ENCODE measurements at regions not wholly inside any gene's neighbourhood (a gene's known extent, or its start where the extent isn't known, plus 50 kb on each side); places are given as distances from the start of the nearest gene placed in this dataset.
"Not testable (repeated sequence)": the region's sequence is repeated elsewhere in the genome, so short reads cannot be mapped to it uniquely, and the experiment has no call there.

DNA sequence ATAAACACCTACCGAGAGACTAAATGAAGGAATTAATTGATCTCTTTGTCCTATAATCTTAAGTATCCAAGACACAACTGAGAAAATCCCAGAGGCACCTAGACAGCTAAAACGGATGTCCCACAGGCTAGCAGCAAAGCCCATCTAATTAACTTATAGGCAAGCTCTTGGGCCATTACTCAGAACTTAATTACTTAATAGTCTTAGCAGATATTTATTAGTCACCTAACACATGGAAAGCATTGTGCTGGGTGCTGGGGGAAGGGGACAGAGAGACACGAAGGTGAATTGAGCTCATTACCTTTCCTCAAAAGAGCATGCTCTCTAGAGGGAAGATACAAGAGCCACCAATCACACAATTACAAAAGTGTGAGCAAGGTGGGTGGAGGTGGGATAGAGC lies 189.8 kb upstream of the PROK2 start:
- DNase-seq (ENCODE audit: low read depth): no peak

DNA sequence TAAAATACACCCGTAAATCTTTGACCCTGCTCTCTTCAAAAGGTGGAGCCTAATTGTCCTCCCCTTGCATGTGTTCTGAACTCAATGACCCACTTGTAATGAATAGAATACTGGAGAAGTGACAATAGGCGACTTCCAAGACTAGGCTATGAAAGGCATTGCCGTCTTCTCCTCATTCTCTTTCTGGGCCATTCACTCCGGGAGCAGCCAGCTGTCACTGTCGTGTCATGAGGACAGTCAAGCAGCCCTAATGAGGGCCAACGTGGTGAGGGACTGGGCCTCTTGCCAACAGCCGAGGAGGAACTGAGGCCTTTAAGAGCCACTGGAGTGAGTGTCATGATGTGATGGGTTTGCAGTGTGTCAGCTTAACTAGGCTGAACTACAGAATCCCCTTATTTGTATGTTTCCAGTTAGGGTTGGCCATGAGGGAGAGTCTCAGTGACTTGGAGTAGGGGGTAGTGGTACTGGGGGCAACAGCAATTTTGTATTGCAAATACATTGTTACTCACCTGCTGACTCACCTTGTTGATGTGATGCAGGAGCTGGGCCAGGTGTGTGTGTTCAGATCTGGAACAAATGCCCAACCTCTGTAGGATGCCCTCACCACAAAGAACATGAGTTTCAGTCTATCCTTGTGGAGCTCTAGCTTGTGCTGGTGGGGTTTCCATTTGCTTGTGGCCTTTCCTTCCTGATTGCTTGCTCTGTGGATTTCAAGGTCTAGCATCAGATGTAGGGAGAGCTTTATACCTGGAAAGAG lies 188.5 kb upstream of the PROK2 start:
- DNase-seq (ENCODE audit: low read depth): no peak

DNA sequence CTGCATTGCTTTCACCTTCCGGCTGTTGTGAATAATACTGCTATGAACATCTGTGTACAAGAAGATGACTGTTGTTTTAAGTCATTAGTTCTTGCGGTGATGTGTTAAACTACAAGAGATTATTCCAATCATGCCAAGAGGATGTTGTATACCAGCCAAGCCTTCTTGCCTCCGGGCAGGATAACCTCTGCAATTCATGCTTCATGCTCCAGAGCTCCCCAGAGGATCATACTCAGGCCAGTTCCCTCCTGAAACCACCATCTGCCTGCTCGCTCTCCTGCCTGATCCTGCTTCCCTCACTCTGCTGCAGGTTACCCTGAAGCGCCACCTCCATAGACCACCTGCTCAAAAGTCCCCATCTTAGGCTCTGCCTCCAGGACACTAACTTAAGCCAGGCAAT lies 187.1 kb upstream of the PROK2 start:
- peak; percentile 80 for DNase-seq (ENCODE audit: low read depth)

DNA sequence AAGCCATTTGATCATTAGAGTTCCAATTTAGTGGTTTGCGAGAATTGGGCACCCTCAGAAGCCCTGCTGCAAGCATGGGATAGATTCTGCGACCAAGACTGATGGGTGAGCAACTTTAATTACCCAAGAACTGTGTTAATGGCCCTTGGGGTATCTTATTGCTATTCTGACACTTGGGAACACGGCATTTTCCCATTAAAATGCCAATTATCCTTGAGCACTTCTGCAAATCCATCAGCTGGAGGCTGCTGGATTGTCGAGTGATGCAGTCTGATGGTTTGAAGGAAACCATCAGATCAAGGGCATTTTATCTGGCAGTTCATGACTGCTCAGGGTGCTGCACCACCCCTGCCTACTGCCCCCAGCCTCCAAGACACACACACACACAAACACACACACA lies 183.6 kb upstream of the PROK2 start:
- DNase-seq (ENCODE audit: low read depth): no peak

DNA sequence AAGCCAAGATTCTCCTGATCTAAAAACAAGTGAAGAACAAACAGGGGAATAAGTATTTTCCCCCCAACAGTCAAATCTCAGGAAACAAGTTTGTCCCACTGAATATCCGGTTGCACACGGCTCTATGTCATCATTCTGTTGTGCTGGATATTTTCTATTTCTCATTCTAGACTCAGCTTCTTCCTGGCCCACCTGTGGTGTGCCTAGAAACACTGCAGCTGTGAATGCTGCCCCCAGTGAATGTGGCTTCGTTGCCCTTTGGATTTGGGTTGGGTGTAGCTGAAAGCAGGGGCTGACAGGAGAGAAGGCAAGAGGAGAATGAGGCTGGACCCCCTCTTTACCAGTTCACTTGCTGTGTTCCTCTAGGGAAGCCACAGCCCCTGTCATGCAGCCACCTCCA lies 181.2 kb upstream of the PROK2 start:
- DNase-seq (ENCODE audit: low read depth): no peak

DNA sequence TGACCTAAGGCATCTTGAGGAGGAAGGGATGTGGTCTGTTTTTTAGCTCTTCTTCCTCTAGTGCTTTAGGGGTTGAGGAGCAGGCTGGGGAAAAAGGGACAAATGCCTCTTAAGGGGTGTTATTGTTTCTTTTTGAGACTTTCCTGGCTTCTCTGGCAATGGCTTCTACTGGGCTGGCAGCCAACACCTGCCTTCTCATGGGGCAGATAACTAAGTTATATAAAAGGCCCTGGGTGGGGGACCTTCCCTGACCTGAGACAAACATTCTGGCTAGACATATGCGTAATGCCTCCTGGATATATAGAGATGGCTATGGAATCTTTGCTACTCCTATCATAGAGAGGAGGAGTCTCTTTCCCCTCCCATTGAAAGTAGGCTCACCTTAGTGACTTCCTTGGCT lies 179.2 kb upstream of the PROK2 start:
- no peak for DNase-seq (ENCODE audit: low read depth)

DNA sequence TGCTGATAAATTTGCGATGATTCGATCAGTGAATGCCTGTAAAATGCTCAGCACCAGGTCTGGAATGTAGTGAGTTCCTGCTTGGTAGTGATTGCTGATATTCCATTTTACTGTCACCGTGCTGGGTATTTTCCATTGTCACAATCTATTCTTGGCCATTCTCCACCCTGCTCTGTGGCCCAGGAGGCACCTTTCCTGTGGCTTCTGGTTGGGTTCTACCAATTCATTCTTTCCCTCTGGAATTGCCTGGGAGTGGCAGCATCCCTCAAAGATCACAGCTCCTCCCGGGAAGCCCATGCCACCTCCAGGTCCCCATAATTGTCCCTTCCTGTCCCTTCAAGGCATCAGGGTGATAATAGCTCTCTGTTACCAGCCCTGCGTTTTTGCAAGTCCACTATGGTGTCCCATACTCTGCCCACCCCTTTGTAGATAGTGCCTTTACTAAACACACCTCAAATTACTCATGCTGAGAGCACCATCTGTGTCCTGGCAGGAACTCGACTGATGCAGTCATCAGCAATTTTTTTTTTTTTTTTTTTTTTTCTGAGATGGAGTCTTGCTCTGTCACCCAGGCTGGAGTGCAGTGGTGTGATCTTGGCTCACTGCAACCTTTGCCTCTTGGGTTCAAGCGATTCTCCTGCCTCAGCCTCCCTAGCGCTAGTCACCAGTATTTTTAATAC lies 177.8 kb upstream of the PROK2 start:
- DNase-seq (ENCODE audit: low read depth): no peak

DNA sequence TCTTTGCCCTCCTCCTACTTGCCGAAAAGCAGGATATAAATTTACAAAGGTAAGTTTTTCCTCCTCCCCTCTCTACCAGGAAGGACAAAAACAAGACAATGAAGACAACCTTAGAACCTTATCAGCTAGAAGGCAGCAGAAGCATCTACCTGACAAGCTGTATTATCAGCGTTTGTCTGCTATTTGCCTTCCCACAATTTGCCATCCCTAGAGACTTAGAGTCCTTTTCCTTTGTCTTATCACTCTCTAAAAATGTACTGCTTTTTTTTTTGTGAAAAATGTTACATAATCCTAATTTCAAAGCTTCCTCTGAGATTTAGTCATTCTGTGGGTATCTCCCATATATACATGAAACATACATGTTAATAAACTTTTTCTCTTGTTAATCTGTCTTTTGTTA lies 176.9 kb upstream of the PROK2 start:
- DNase-seq (ENCODE audit: low read depth): no peak

DNA sequence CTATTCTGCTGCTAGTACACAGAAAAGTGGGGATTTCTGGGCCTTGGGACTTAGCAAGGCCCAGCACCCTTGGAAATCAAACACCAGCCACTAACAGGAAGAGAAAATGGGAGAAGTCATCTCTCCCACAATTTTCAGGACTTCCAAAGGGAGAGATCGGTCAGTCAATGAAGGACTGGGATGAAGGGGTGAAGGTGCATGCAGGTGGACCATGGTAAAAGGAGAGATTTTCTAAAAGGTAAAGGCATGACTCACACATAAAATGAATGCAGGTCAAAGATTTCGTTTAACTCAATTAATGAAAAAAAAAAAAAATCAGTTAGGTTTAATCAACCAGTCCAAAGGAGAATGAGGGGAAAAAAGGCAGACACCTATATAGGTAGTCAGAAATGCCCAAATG lies 176.4 kb upstream of the PROK2 start:
- DNase-seq (ENCODE audit: low read depth): no peak

DNA sequence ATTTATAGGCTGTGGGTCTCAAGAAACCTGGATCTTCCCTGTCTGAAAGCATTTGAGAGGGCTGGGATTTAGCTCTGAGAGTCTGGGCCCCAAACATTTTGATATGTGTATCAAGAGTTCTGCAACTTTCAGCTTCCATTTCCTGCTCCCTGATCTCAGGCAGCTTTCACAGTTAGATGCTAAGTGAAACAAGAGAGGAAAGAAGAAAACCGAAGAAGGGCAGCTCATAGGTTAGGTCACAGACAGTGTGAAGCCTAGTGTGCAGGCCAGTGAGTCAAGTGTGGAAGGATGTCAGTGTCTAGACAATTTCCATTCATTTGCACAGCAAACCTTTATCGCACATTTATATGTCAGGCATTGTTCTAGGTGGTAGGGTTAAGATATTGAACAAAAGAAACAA lies 173.6 kb upstream of the PROK2 start:
- no peak for DNase-seq (ENCODE audit: low read depth)

DNA sequence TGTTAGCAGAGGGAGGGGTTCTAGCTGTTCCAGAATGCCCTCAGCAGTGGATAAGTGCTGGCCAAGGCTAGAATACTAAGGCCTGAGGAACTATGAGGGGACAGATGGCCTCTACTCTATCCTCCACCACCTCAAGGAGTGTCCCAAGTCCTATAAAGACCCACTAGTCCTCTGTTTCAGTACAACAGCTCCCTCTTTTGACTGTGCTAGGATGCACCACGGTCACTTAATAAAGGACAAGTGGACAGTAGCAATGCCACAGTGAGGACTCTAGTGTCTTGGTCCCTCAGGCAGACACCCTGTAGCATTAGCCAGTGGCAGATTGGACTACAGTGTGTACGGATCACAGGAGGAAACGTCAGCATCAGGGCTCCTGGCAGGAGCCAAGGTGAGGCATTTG lies 171.8 kb upstream of the PROK2 start:
- no peak for DNase-seq (ENCODE audit: low read depth)

DNA sequence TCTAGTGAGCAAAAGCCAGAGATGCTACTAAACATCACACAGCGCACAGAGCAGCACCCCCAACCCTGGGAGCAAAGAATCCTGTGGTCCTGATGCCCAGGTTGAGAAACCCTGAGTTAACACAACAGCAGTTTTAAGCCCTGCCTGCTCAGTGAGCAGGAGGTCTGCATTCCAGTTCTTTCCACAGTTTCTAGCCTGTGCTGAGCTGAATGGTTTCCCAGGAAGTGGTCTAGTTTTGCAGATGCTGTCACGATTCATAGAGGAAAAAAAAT lies 171.1 kb upstream of the PROK2 start:
- DNase-seq (ENCODE audit: low read depth): peak; percentile 23

DNA sequence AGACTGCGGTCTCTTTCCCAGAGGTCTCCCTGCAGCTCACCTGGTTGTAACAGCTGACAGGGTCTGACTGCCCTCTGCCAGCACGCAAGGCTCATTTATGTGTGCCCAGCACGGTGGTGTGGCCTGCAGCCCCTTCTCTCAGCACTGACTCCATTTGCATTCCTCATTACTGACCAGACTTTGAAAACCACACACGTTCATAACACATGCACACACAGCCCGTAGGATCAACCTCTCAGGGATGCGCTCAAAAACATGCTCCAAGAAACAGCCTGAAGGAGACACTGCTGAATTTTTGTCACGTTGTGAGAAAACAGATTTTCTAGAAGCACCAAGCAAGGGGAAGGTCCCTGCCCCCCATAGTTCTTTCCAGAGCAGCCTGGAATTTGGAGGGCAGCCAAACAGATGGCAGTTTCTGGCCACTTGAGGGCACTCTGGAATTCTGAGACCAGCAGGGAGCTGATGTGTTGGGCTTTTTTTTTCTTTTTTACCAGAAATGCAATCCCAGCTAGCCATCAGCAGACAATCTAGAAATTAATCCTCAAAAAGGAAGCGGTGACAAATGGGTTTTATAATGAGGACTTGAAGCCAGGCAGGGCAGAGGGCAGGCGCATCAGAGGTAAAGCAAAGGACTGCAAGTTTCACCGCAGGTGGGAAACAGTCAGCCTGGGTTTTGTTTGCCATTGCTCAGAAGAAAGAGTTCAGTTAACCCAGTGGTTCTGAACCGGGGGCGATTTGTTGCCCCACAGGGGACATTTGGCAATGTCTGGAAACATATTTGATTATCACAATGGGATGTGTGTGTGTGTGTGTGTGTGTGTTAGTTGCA lies 170.5 kb upstream of the PROK2 start:
- DNase-seq (ENCODE audit: low read depth): peak; percentile 72

DNA sequence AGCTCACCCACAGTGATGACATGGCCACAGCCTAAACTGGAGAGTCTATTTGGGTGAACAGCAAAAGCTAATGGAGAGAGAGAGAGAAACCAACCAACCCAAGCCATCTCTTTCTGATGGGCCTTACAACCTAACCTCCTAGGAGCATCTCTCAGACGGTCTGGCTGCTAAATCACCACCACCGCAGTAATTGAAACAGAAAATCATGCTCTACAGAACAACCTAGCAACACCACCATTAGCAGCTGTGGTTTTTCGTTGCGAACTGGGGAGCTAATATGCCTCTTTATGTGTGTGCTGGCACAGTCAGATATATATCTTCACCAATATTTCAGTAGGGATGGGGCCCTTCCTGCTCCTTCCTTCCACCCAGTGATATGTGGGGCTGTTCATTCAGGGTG lies 166.9 kb upstream of the PROK2 start:
- no peak for DNase-seq (ENCODE audit: low read depth)

DNA sequence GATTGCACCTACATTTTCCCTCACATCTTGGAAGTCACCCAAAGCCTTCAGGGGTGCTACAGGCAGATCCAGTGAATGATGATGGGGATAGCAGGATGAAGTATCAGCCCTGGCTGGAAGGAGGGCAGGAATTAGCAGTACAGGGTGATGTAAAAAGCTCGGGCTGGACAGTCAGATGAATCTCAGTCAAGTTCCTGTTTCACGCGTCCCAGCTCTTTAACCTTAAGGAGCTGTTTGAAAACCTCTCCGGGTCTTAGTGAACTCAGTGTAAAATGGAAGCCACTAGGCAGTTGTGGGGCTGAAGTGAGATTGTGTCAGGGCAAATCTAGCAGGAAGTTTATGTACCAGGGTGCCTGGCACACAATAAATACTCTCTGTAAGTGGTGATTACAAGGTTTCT lies 166.4 kb upstream of the PROK2 start:
- no peak for DNase-seq (ENCODE audit: low read depth)

DNA sequence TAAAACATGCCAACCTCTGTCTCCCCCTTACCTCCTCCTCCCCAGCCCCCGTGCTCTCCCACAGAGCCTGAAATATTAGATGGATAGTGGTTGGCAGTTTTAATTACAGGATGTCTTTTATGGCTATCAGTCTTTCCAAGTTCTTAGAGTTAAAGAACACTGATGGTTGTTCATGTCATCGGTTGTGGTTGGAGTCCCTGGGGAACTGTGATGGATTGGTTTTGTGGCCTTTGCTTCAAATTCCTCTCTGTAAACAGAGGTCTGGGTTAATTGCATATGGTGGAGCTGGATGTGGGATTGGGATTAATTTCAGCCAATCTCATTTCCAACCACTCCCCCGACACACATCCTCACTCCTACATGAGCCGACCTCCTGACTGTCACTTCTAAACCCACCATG lies 164.5 kb upstream of the PROK2 start:
- DNase-seq (ENCODE audit: low read depth): no peak

DNA sequence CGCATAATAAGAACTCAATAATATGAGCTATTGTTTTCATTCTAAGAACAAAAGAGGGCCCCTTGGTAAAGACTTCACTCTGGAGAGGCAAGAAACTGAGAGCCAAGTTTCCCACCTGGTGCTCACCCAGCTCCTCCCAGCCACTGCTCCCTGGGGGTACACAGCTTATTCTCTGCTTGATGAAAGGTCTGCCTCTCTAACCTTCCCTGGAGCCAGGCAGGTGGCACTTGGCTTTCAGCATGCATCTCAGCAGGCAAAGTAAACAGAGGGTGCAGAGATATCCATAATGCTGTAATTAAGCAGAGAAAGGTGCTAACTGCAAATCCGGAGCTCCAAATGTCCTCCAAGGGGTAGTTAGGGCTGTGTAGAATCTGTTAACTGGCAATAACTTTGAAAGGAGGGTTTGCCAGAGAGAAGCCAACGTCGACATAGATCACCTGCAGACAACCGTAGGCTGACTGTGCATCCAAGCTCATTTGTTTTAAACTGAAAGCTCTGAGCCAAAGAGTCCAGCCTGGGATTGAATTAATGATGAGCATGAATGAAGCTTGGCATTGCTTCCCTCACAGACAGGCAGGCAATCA lies 159.6 kb upstream of the PROK2 start:
- no peak for DNase-seq (ENCODE audit: low read depth)

DNA sequence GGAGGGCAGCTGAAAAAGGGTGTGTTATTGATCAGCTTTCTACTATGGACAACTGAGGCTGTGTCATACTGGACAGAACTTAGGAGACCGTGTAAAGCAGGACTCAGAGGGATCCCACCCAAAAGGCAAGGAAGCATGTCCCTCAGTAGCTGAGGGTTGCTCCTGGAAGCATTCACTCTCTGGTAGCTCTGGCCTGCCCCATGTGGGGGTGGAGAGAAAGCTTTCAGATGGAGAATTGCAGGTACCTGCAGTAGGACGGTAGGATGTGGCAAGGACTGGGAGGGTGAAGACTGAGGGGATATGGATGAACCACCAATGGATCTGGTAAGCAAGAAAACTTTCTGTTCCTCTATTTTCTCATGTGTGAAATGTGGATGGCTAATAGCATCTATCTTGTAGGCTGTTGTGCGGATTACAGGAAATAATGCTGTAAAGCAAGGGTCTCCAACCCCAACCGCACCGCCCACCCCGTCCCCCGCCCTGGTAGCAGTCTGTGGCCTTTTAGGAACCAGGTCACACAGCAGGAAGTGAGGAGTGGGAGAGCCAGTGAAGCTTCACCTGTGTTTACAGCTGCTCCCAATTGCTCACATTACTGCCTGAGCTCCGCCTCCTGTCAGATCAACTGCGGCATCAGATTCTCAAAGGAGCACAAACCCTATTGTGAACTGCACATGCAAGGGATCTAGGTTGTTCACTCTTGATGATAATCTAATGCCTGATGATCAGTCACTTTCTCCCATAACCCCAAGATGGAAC lies 157.7 kb upstream of the PROK2 start:
- DNase-seq (ENCODE audit: low read depth): no peak

DNA sequence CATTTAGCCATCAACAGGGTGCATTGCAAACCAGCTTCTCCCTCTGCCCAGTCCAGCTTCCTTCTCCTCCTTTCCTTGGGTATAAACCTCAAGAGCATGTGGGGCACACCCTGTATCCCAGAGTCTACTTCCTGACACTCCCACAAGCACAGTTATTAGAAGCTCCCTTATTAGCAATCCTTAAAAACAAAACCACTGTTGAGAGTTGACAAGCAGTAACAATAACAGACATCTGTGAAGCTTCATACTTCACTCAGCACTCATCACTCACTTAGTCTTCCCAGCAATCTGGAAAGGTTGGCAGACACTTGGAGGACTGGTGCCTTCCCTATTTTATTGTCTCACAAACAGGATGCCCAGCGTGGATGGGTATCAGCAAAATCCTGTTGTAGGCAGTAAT lies 155.5 kb upstream of the PROK2 start:
- DNase-seq (ENCODE audit: low read depth): no peak

DNA sequence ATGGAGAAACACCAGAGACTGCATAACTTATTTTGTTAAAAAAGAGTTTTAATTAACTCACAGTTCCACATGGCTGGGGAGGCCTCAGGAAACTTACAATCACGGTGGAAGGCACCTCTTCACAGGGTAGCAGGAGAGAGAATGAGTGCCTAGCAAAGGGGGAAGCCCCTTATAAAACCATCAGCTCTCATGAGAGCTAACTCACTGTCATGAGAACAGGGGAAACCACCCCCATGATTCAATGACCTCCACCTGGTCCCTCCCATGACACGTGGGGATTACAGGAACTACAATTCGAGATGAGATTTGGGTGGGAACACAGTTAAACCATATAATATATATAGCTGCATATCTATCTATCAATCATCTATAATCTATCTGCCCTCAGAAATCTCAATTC lies 153.1 kb upstream of the PROK2 start:
- DNase-seq (ENCODE audit: low read depth): not testable (repeated sequence)

DNA sequence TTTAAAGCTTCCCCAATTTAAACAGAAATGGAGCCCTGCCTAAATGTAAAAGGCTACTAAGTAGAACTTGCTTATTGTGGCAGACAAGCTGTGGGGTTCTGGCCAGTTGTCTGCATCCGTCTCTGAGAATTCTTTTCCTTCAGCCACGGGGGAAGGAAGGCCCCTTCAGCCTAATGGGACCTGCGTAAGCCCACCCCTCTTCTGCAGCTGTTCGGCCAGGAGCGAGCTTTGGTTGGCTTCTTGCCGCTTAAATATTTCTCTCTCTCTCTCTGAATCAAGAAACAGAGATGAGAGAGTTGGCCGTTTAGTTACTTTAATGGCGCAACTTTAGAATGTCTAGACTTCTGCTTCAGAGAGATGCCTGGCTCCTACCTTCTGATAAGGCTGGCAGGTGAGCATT lies 151.7 kb upstream of the PROK2 start:
- no peak for DNase-seq (ENCODE audit: low read depth)

Data from renal cortical epithelial cell (primary cell).